Endothelial cell of umbilical vein (primary cell): ENCODE measurements at regions not wholly inside any gene's neighbourhood (a gene's known extent, or its start where the extent isn't known, plus 50 kb on each side); places are given as distances from the start of the nearest gene placed in this dataset.

Source experiments
- BruUV-seq: library from RNA; stranded (reverse); fragments of 400-500 nt; replicated peaks from 2 replicates; lab custom pipeline; 2021; lab: Mats Ljungman, UMichigan
- CTCF ChIA-PET: fragments of 300-600, 350-600 bp; sonication (Branson Sonifier 250); formaldehyde crosslinking; loops from one replicate; lab custom pipeline; 2021; ENCODE audit warnings: antibody characterized with exemption, inconsistent platforms; lab: Charles Lee
- POLR2A ChIA-PET: fragments of 300-600, 350-600 bp; sonication (Branson Sonifier 250); formaldehyde crosslinking; loops from one replicate; lab custom pipeline; 2021; ENCODE audit warnings: antibody characterized with exemption, inconsistent platforms; lab: Charles Lee
- DNase-seq: peaks from one replicate; pipeline ENCODE4 v3.0.0-alpha.2; 2011; ENCODE audit warnings: low read depth, low spot score
- FAIRE-seq: peaks from 2 replicates; lab custom pipeline; 2011; peaks lifted over from hg19 to GRCh38; lab: Jason Lieb, UNC
- H2AFZ ChIP-seq: 2 replicates; pipeline ENCODE4 v1.6.0; 2012; ENCODE audit warnings: low read depth, low read length, control low read depth, inconsistent platforms
- H3K27ac ChIP-seq: 2 replicates; pipeline ENCODE4 v1.5.1; 2011; ENCODE audit warnings: low read depth, mild to moderate bottlenecking, control low read depth, low read length, moderate library complexity; ENCODE audit not compliant: insufficient read depth
- H3K27me3 ChIP-seq, 2 experiments: 2 replicates each; pipeline versions ENCODE4 v1.6.0 to v1.6.1; 2011; ENCODE audit warnings: low read length in 2 of 2, mixed read lengths in 1 of 2; ENCODE audit not compliant: control insufficient read depth in 2 of 2, insufficient read depth in 2 of 2
- H3K36me3 ChIP-seq, 2 experiments: 2 replicates in 1 of 2; 3 replicates in 1 of 2; pipeline ENCODE4 v1.5.1; 2011; ENCODE audit warnings: low read length in 2 of 2, mild to moderate bottlenecking in 1 of 2, moderate library complexity in 1 of 2; ENCODE audit not compliant: control insufficient read depth in 2 of 2, insufficient read depth in 2 of 2; ENCODE audit errors: extremely low read depth in 1 of 2
- H3K4me1 ChIP-seq: 3 replicates; pipeline ENCODE4 v1.5.1; 2011; ENCODE audit warnings: mild to moderate bottlenecking, low read length; ENCODE audit not compliant: control insufficient read depth, insufficient read depth; ENCODE audit errors: extremely low read depth
- H3K4me2 ChIP-seq: 2 replicates; pipeline ENCODE4 v1.6.1; 2011; ENCODE audit warnings: low read length, control low read depth, mixed read lengths; ENCODE audit not compliant: insufficient read depth
- H3K4me3 ChIP-seq, 3 experiments: fragments of 200-600 bp in 1 of 3; sonication (generic), shearing (Covaris generic) in 1 of 3; replicated peaks in 1 of 3; 2 replicates each; pipeline ENCODE4 v1.5.1; 2011 to 2016; ENCODE audit warnings: control low read depth in 3 of 3, low read length in 3 of 3, mild to moderate bottlenecking in 2 of 3, inconsistent platforms in 1 of 3, low read depth in 1 of 3, moderate library complexity in 1 of 3; ENCODE audit not compliant: insufficient read depth in 1 of 3
- H3K79me2 ChIP-seq: 2 replicates; pipeline ENCODE4 v1.6.0; 2012; ENCODE audit warnings: low read length, inconsistent platforms; ENCODE audit not compliant: control insufficient read depth, insufficient read depth
- H3K9ac ChIP-seq: replicated peaks from 2 replicates; pipeline ENCODE3; 2011; ENCODE audit warnings: low read length, control low read depth; ENCODE audit not compliant: insufficient read depth; ENCODE audit errors: extremely low read depth
- H3K9me1 ChIP-seq: replicated peaks from 3 replicates; pipeline ENCODE4 v1.6.0; 2011; ENCODE audit warnings: mild to moderate bottlenecking, low read length; ENCODE audit not compliant: control insufficient read depth, insufficient read depth; ENCODE audit errors: extremely low read depth
- H3K9me3 ChIP-seq: replicated peaks from 2 replicates; pipeline ENCODE4 v1.5.1; 2012; ENCODE audit warnings: low read length, inconsistent platforms; ENCODE audit not compliant: control insufficient read depth, insufficient read depth
- H4K20me1 ChIP-seq: replicated peaks from 2 replicates; pipeline ENCODE3; 2011; ENCODE audit warnings: mild to moderate bottlenecking, low read length; ENCODE audit not compliant: control insufficient read depth, insufficient read depth; ENCODE audit errors: extremely low read depth
- EZH2 ChIP-seq: IDR thresholded peaks from 2 replicates; pipeline ENCODE4 v1.6.1; 2012; ENCODE audit warnings: borderline replicate concordance, low read depth, mild to moderate bottlenecking, moderate library complexity, low read length, inconsistent platforms; ENCODE audit not compliant: severe bottlenecking
- FOS ChIP-seq: IDR thresholded peaks from 2 replicates; pipeline ENCODE4 v1.6.1; 2011; ENCODE audit warnings: mild to moderate bottlenecking, low read length, moderate library complexity, borderline replicate concordance; ENCODE audit not compliant: insufficient read depth
- GATA2 ChIP-seq: IDR thresholded peaks from 2 replicates; pipeline ENCODE4 v1.7.0; 2011; ENCODE audit warnings: low read depth, mild to moderate bottlenecking, moderate library complexity, mixed read lengths, low read length; ENCODE audit not compliant: insufficient read length, insufficient read depth
- JUN ChIP-seq: IDR thresholded peaks from 2 replicates; pipeline ENCODE4 v1.6.1; 2011; ENCODE audit warnings: borderline replicate concordance, low read depth; ENCODE audit not compliant: insufficient read length, insufficient read depth
- MYC ChIP-seq: IDR thresholded peaks from one replicate; pipeline ENCODE4 v1.6.1; 2011; ENCODE audit warnings: mild to moderate bottlenecking, low read depth, low read length
- POLR2A ChIP-seq: IDR thresholded peaks from 2 replicates; pipeline ENCODE4 v1.6.1; 2012; ENCODE audit warnings: low read depth, mild to moderate bottlenecking, control low read depth, low read length
- POLR2AphosphoS5 ChIP-seq: IDR thresholded peaks from 2 replicates; pipeline ENCODE4 v1.6.1; 2012; ENCODE audit warnings: low read depth, mild to moderate bottlenecking, control low read depth, low read length, moderate library complexity; ENCODE audit not compliant: insufficient read depth
- dilution Hi-C: fragments of 300-500 bp; cut with MboI; formaldehyde crosslinking; loops from one replicate; pipeline ENCODE4 v1.15.0; 2019; ENCODE audit warnings: low sequenced_read_pairs; ENCODE audit not compliant: extremely low pct_ligation_motif_present
- intact Hi-C: fragments of 100-400 bp; cut with micrococcal nuclease; formaldehyde crosslinking; loops from one replicate; pipeline ENCODE4 v1.10.0; 2022
- TF ChIP-seq, protein P1 (sequence below), 2 donors: IDR thresholded peaks; 1 replicate in 1 of 2; 2 replicates in 1 of 2; pipeline ENCODE4 v1.5.1; 2011; ENCODE audit warnings: low read length in 2 of 2, mild to moderate bottlenecking in 2 of 2, moderate library complexity in 2 of 2, control low read depth in 1 of 2, inconsistent platforms in 1 of 2, low read depth in 1 of 2; ENCODE audit not compliant: insufficient read depth in 1 of 2; ENCODE audit errors: extremely low read depth in 1 of 2
- TF ChIP-seq, protein P2 (sequence below): IDR thresholded peaks from 2 replicates; pipeline ENCODE4 v1.6.1; 2011; ENCODE audit not compliant: insufficient read depth, insufficient read length

DNA sequence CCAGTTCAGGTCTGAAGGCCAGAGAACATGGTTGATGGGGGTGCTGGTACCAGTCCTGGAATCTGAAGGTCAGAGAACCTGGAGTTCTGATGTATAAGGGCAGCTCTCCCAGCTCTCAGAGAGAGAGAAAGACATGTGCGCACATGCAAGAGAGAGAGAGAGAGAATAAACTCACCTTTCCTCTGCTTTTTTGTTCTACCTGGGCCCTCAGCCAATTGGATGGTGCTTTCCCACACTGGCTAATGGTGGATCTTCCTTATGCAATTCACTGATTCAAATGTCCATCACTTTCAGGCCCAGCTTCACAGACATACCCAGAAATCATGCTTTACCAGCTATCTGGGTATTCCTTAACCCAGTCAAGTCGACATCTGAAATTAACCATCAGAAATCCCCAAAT, 377.7 kb upstream of the MEX3C start:
- no TSS peak for BruUV-seq
- CTCF ChIA-PET, result no interaction called here
- FAIRE-seq (no peak), DNase-seq (no peak)
- Histone ChIP-seq H3K79me2 (no peaks in the 10 kb centered on the region), H4K20me1 (no peaks in the 10 kb centered on the region), H3K27ac (no peak overlapping the region), H3K9me1 (no peaks in the 10 kb centered on the region), H2AFZ (no peak overlapping the region), H3K4me2 (no peak overlapping the region), H3K4me1 (no peaks in the 10 kb centered on the region), H3K27me3 (no peaks in the 10 kb centered on the region), H3K36me3 (no peaks in the 10 kb centered on the region), H3K9ac (no peak overlapping the region), H3K4me3 (no peak overlapping the region), H3K9me3 (peaks cover 4% of the 10 kb centered on the region)
- no peak for TF ChIP-seq FOS
- no peak for TF ChIP-seq POLR2A
- TF ChIP-seq MYC, result no peak
- intact Hi-C loops (no loop called here), dilution Hi-C loops (no loop called here)
- POLR2A ChIA-PET, result no interaction called here

DNA sequence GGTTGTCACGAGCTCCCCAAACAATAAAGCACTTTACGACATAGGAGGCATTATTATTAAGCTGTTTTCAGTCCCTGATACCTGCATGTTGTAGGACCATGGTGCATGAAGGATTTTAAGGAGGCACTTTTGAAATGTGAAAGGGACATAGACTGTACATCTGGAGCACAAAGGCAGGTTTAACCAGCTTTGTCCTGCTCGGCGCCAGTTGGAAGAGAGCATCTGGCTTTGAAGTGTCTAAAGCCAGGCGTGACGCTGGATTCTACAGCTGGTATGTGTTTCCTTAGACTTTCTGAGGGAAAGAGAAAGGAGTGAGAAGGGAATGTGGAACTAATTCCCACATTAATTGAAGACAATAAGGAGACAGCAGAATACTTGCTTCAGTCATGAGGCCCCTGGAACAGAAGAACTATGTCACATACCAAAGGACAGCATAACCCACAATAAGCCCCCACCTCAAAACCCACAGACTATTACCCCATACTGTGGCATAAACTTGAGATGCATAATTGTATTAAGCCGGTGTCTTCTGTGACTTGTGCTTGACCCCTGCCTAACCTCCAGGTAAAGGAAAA, 381.0 kb upstream of the MEX3C start:
- ChIA-PET POLR2A (no interaction called here), CTCF (no interaction called here)
- H4K20me1 ChIP-seq, result no peaks in the 10 kb centered on the region
- H3K27ac ChIP-seq, result no peak overlapping the region
- BruUV-seq, result no TSS peak
- no peaks in the 10 kb centered on the region for H3K9me1 ChIP-seq
- DNase-seq (no peak), FAIRE-seq (no peak)
- H3K36me3 ChIP-seq, result no peaks in the 10 kb centered on the region
- H3K27me3 ChIP-seq, result no peaks in the 10 kb centered on the region
- no peak overlapping the region for H3K4me3 ChIP-seq
- TF ChIP-seq POLR2AphosphoS5, result no peak
- no peak for TF ChIP-seq GATA2
- TF ChIP-seq, protein P1, sequence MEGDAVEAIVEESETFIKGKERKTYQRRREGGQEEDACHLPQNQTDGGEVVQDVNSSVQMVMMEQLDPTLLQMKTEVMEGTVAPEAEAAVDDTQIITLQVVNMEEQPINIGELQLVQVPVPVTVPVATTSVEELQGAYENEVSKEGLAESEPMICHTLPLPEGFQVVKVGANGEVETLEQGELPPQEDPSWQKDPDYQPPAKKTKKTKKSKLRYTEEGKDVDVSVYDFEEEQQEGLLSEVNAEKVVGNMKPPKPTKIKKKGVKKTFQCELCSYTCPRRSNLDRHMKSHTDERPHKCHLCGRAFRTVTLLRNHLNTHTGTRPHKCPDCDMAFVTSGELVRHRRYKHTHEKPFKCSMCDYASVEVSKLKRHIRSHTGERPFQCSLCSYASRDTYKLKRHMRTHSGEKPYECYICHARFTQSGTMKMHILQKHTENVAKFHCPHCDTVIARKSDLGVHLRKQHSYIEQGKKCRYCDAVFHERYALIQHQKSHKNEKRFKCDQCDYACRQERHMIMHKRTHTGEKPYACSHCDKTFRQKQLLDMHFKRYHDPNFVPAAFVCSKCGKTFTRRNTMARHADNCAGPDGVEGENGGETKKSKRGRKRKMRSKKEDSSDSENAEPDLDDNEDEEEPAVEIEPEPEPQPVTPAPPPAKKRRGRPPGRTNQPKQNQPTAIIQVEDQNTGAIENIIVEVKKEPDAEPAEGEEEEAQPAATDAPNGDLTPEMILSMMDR (IDR thresholded peaks at IDR 0.05; ENCODE audit: extremely low read depth in 1 of 2, insufficient read depth in 1 of 2, low read depth in 1 of 2, low read length in 2 of 2), result no peak
- no peak for TF ChIP-seq FOS
- TF ChIP-seq JUN, result no peak
- no peak for TF ChIP-seq EZH2
- TF ChIP-seq, protein P2, sequence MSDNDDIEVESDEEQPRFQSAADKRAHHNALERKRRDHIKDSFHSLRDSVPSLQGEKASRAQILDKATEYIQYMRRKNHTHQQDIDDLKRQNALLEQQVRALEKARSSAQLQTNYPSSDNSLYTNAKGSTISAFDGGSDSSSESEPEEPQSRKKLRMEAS, result no peak
- TF ChIP-seq MYC, result no peak
- no peak for TF ChIP-seq POLR2A
- H3K4me1 ChIP-seq, result no peaks in the 10 kb centered on the region
- intact Hi-C loops, result no loop called here
- no peak overlapping the region for H3K4me2 ChIP-seq
- no peak overlapping the region for H3K9ac ChIP-seq
- H3K79me2 ChIP-seq, result no peaks in the 10 kb centered on the region
- dilution Hi-C loops, result no loop called here
- peaks cover 6% of the 10 kb centered on the region for H3K9me3 ChIP-seq
- no peak overlapping the region for H2AFZ ChIP-seq
